HG03039 (cell line): ENCODE measurements at regions not wholly inside any gene's neighbourhood (a gene's known extent, or its start where the extent isn't known, plus 50 kb on each side); places are given as distances from the start of the nearest gene placed in this dataset.
"Not testable (repeated sequence)": the region's sequence is repeated elsewhere in the genome, so short reads cannot be mapped to it uniquely, and the experiment has no call there.

Experiments
- ATAC-seq: cut with Tn5 transposase; IDR thresholded peaks from one replicate; pipeline ENCODE4 v1.9.1; 2021; ENCODE audit warnings: mild to moderate bottlenecking, moderate library complexity; ENCODE audit not compliant: unreplicated experiment

DNA sequence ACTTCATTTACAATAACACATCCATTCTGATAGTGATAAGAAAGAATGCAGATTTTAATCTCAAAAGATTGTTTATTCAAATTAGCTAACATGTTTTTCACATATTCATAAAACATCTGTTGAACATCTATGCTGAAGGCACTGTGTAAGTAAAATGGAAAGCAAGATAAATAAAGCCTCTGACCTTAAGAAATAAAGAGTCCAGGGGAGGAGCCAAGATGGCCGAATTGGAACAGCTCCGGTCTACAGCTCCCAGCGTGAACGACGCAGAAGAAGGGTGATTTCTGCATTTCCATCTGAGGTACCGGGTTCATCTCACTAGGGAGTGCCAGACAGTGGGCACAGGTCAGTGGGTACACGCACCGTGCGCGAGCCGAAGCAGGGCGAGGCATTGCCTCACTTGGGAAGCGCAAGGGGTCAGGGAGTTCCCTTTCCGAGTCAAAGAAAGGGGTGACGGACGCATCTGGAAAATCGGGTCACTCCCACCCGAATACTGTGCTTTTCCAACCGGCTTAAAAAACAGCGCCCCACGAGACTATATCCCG, 336.5 kb downstream of the CETN3 start:
- not testable (repeated sequence) for ATAC-seq

DNA sequence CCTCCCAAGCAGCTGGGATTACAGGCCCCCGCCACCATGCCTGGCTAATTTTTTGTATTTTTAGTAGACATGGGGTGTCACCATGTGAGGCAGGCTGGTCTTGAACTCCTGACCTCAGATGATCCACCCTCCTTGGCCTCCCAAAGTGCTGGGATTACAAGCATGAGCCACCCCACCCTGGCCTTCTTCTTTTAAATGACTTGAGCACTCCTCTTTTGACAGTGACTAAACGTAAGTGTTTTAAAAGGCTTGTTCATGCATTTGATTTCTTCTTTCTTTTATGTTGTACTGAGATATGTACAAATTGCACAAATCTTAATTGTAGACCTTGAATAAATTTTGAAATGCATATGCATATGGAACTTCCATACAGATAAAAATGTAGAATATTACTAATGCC, 337.9 kb downstream of the CETN3 start:
- ATAC-seq = no peak

DNA sequence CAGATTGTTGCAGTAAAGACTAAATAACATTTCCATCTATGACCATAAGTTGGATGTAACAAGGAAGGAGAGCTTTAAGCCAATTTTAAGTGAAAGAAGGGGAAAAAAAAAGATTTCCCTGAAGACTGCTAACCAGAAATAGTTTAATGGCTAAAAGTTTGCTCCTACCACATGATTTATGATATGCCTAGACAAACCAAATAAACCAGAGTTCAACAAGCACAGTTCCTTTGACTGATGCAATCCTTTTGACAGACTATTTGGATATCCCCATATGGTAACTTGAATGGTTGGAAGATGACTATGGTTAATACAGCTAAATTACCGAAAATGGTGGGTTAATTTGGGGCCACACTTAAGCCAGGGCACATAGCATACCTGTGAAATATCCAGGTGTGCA, 338.5 kb downstream of the CETN3 start:
- ATAC-seq = no peak

DNA sequence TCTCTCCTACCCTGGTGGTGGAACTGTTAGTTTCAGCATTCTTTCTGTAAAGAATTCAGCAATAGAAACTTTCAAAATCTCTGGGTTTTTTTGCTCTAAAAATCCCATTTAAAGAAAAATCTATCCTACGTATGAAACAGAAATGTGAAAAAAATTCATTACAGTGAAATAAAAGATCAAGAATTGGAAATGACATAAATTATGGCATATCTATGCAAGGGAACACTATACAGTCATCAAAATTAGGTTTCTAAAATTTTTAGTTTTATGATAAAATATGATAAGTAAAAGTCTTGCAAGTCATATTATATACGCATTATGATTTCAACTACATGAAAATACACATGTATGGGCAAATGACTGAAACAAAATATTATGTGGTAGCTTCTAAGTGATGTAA, 342.6 kb downstream of the CETN3 start:
- no peak for ATAC-seq

DNA sequence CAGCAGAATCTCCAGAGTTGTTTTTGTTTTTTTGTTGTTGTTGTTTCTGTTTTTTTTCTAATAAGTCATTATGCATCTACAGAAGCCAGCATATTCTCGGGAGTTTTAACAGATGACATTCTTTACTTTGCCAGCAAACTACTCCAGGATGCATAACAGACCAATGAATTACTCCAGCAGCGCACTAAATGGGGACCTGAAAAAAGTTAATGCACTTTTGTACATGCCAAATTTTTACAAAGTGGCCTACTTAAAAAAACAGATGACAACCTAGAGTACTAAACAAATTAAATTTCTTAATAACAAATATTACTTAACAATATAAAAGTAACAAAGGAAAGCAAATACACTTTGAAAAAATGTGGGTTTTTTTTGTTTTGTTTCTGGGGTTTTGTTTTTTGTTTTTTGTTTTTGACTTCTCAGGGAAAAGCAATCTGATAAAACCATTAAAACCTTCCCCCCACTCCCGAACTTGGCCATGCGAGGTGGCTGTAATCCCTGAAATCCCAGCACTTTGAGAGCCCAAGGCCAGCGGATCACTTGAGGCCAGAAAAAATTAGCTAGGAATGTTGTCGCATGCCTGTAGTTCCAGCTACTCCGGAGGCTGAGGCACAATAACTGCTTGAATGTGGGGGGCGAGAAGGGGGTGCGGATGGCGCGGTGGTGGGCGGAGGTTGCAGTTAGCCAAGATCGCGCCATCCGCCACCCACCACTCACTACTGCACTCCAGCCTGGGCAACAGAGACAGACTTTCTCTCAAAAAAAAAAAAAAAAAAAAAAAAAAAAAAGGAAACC, 352.4 kb downstream of the CETN3 start:
- no peak for ATAC-seq

DNA sequence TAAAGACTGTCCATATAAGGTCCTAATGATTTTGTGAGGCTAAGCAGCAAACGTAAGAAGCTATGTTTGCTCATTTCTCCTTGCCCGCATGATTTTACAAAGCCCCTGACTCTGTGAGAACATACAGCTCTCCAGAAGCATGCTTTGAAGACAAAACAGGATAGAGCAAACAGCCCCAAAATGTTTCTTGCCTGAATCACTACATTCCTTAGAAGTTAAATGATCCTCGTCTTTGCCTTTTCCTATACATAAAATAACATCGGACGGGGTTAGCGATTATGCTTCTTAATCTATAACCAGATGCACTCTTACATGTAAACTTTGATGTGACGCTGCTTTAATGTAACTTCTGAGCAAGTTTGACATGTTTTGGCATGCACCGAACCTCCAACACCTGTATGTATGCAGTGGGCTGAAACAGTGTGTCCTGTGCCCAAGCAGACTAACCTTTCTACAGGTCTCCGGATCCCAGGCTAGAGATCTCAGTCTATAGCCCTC, 353.7 kb downstream of the CETN3 start:
- no peak for ATAC-seq

DNA sequence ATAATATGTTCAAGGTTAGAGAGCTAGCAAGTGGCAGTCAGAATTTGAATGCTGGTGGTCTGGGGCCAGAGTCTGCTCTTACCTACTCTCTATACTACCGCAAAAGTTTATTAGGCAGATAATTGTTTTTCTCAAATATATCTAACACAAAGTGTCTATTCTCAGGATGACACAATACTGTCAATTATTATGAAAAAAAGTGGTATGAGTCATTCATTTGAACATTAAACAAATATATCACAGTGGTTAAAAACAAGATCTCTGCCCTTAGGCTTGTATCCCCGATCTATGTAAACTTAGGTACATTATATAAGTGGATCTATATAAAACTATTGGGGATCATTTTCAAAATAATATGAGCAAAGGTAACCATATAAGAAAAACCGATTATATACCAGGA, 354.9 kb downstream of the CETN3 start:
- ATAC-seq = no peak

DNA sequence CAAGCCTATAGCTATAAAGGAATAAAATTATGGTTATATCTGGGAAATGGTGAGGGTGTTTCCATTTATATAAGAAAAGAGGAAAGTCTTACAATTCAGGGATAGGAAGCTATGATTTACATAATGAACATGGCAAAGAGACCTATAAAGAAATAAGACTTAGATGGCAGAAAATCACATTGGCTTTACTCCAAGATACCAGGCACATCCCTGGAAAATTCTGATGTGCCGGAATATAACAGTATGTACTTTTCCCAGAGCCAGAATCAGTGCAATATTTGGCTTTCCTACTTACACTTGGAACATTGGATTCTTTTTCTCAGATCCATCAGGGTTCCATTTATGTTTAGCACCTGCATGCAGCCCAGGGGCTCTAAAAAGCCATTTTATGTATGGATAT, 357.8 kb downstream of the CETN3 start:
- no peak for ATAC-seq

DNA sequence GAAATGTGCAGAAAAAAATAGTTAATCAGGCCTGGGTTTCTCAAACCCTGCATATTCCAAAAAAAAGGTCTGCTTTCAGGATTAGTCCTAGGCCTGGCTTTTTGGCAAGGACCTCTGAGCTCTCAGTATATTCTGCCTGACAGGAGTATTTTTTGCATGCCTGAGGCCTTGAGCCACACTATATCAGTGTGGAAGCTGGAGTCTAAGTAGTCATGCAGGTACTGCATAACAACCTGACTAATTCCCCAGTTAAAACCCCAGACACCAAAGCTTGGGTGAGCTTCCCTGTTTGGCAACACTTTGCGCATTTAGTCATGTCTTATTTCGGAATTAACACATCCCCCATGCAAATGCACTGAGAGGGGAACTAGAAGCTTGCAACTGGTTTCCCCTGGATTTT, 359.5 kb downstream of the CETN3 start:
- no peak for ATAC-seq

DNA sequence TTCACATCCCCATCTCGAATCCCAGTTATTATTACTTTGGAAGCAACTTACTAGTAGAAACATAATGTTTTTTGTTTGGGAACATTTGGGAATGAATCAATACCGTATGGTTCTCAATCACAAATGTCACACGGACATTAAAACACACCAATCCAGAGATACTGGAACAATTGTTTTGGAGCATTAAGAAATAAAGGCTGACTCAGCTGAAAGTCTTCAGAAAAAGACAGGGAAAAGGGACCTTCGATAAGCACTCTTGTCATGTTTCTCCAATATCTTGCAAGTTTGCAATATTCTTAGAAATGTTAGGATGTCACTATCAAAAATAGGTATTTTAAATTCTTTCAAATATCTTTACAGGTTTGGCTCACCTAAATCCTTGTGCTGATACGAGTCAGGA, 362.4 kb downstream of the CETN3 start:
- ATAC-seq = no peak

DNA sequence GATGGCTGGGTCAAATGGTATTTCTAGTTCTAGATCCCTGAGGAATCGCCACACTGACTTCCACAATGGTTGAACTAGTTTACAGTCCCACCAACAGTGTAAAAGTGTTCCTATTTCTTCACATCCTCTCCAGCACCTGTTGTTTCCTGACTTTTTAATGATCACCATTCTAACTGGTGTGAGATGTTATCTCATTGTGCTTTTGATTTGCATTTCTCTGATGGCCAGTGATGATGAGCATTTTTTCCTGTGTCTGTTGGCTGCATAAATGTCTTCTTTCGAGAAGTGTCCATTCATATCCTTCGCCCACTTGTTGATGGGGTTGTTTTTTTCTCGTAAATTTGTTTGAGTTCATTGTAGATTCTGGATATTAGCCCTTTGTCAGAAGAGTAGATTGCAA, 369.5 kb downstream of the CETN3 start:
- ATAC-seq = not testable (repeated sequence)

DNA sequence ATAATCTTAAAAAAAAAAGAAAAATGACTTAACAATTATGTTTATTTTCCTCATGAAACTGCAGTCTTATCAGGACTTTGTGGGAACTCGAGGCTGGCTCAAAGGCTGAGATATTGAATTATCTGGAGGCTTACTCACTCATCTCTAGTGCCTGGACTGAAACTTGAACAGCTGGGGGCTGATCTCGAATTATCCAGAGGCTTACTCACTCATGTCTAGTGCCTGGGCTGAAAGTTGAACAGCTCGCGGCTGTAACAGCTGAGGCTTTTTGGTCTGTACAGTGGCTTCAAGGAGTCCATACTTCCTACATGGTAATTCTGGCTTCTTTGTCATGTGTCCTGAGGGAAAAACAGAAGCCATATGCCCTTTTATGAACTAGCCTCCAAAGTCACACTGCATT, 371.9 kb downstream of the CETN3 start:
- ATAC-seq = no peak

DNA sequence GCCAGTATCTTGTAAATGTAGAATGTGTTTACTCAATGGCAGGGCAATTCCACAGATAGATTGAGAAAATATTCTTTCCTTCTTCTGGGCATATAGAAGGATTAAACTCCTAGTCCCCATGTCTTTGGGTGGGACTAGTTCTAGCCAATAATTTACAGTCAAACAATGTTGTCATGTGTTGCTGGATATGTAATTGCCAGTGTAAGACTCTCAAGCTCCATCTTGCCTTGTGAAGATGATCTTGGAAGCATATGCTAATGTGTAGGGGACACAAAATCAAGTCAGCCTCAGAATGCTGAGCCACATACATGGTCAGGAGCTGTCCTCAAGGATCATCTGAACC, 386.9 kb downstream of the CETN3 start:
- ATAC-seq = peak; percentile 41

DNA sequence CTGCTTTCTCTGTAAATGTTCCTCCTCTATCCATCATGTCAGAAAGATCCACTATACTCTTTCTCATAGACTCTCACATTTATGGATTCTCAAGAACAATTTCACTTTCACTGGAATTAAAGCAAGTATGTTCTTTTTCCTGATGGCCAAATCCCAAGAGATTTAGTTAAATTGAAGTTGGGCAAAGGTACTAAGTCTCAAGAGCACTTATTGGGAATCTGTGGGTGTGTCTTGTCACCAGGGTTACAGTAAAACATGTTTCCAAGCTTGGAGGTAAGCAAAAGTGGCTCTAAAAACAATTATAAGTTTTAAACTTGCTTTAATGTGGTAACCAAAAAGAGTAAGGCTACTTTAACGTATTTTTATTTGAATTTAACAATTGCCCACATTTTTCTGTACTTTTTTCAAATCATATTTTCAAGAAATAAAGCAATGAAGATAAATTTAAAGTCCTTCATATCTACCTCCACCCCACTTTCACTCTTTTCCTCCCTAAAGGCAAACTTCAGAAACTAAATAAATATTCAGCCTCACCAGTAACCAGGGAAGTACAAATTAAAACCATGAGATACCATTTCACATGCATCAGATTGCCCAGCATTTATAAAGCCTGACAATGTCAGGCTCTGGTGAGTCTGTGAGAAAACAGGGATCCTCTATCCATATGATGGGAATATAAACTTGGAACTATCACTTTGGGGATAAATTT, 387.4 kb downstream of the CETN3 start:
- ATAC-seq = no peak

DNA sequence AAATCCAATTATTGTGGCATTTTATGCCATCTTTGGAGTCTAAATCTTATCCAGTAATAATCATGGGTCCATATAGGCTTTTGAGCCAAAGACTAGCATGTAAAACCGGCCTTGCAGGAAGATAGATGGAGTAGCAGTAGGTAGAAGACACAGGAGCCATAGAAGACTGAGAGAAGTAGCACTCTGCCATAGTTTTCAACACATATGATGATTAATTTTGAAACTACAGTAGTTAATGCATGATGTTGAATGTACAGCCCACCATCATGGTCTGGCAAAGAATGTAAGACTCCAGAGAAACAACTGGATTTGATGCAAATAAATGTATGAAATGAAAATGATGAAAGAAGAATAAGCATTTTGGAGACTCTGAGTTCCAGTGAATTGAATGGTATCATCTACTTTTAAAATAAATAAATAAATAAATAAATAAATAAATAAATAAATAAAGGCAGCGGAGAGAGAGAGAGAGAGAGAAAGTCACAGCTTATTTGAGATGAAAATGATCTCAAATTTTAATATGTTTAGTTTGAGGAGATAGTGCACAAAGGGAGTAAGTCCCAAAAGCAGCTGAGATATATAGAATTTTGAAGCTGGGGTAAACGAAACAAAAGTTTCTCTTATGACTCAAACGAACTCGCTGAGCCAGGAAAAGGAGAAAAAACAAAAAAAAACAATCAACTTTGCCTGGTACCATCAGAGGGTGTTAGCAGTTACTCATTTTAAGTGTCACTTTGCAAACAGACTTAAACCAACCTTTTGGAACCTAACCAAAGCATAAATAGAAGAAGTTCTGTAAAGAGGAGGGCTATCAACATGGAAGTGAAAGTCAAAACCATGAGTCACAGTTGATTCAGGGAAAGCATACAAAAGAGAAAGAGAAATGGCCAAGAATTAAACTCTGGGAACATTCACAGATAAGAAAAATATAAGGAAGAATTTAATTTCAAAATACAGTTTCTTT, 388.7 kb downstream of the CETN3 start:
- peak; percentile 92 for ATAC-seq

DNA sequence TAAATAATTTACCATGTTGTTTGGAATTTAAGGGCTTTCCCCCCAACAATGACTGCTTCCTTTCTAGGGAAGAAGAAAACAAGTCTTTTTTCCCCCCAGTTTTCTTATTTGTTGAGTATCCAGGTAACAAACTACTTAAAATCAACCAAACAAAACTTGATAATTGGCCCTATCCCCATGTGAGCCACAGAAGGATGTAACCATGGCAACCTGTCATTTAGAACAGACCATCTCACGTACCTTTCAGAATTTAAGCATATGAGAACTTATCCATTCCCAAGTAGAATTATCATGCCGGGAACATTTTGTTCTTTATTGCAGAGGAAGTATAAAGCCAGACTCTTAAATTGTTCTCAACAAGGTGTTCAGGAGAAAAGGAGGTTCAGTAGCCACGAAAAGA, 392.3 kb downstream of the CETN3 start:
- no peak for ATAC-seq

DNA sequence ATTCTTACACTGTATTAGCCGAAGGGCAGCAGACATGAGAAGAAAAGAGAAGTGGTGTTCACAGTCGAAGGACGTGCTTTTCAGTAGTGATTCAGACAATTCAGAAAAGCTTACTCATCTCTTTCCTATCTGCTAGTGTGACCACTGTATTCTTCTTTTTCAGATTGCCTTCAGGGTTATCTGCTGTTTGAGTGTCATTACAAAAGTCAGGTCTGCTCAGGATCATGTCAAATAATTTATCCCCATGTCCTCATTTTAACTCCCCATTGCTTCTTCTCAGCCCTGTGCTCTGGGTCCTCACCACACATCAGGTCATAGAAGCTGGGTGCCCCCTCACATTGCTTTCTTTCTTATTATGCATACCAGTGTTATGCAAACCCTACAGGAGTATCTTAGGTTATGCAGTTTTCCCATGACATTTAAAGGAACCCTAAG, 394.0 kb downstream of the CETN3 start:
- ATAC-seq = peak; percentile 89

DNA sequence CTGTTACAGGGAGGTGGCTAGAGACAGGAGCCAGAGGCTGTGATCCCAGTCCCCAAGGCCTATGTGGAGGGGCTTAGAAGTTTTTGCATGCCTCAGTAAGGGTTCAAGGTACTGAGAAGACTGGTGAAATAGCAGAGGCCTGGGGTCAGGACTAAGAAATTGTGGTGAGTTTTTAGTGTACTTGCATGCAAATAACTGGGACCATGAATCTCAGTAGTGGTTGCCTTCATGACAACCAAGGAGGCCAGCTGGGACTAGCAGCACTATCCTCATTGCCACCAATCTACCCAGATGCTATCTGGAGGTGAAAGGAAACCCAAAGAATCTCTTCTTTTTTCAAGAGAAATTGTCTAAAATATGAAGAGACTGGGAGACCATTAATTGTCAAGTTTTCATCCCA, 395.1 kb downstream of the CETN3 start:
- peak; percentile 80 for ATAC-seq

DNA sequence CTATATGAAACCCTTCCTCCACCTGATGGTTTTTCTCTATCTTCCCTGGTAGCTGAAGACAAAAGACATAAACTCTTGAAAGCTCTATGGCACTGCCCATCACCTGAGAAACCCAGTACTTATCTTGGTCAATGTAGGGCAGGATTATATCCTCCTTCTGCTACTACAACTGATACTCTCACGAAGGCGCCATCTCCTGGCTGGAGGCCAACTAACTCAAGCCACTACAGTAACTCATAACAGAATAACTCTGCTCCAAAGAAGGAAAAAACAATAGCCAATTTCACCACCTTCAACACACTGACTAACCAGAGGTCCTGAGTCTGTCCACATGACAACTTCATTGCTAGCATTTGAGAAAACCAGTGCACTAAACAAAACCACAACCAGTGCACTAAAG, 409.2 kb downstream of the CETN3 start:
- ATAC-seq = no peak

DNA sequence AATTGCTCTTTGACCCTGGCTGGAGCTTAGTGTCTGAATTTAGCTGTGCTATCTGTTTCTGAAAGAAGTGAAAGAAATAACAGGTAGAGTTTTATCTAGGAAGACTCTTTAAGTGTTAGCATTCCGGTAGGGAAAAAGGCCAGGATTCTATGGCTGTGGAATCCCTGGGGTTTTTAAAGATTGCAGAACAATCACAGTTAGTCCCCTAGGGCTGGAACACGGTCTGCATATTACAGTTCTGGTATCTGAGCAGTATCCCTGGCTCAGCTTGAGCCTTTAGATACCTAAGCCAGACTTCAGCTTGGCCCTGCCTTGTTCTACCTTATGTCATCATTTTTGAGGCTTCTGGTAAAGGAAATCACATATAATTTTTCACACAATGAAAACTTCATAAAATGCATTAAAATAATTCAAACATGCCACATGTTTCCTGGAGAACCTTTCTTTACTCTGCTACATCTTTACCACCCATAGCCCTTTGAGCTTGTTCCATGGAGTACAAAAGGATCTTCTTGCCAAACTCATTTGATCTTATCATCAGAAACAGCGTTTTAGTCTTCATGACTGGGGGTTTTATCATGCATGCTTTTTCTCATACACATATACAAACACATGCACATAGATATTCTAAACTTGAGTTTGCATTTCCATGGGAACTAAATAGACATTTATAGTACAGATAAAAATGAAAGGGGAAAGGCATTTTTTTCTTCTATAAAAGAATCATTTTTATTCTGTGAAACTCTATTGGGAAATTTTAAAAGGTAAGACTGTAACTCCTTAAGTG, 410.8 kb downstream of the CETN3 start:
- no peak for ATAC-seq
